ENCODE measurements at regions not wholly inside any gene's neighbourhood (a gene's known extent, or its start where the extent isn't known, plus 50 kb on each side); places are given as distances from the start of the nearest gene placed in this dataset.

DNA sequence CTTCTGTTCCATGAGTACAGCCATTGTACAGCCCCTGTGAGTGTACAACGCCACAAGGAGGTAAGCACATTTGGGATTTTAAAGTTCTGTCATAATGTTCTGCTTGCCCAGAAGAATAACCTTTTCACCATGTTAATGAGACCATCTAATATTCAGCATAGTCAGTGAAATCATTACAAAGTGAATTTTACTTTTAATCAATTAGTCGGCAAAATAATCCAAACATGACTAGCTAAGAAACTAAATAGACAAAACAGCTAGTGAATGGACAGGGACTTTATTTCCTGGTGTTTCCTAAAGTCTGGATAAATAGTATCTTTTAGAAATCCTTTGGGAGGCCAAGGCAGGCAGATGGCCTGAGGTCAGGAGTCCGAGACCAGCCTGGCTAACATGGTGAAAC lies 69.0 kb upstream of the NRSN1 start:
- no peak for FAIRE-seq

DNA sequence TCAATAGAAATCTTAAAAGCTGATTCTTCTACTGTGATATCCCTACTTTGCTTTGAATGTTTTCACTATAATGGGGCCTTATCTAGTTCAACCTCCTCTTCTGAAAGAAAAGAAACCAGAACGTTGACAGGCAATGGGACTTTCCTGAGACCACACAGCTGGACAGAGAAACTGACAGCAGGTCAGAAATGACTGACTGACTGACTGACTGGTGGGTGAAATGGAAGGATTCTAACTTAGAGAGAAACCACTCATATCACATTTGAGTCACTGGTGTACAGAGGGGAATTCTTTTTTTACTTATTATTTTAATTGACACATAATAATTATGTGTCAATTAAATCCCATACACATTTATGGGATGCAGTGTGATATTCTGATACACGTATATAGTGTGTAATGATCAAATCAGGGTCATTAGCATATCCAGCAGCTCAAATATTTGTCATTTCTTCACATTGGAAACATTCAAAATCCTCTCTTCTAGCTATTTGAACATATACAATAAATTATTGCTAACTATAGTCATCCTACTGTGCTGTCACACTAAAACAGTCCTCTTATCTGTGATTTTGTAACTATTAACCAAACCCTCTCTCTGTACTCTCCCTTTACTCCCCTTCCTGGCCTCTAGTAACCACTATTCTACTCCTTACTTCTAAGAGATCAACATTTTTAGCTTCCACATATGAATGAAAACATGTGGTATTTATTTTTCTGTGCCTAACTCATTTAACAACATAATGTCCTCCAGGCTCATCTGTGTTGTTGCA lies 64.8 kb upstream of the NRSN1 start:
- no peak for FAIRE-seq

More for the DNA sequence above, 69.0 kb upstream of the NRSN1 start:
- no peak for DNase-seq (ENCODE audit: low spot score)

DNA sequence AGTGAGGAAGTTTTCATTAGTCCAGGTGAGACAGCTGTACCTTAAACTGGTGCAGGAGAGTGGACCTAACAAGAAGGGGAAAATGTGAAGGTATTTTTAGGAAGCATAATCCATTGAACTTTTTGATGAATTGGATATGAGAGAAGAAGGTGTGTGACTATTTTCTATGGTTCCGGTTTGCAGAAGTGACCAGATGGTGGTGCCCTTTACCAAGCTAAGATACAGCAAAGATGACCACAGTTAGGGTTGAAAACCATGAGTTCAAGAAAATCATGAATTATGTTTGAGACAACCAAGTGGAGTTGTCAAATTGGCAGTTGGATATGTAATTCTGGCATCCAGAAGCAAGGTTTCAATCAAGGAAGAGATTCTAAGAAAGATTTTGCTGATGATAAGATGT lies 61.9 kb upstream of the NRSN1 start:
- no peak for FAIRE-seq

More for the DNA sequence above, 64.8 kb upstream of the NRSN1 start:
- DNase-seq (ENCODE audit: low spot score): no peak

DNA sequence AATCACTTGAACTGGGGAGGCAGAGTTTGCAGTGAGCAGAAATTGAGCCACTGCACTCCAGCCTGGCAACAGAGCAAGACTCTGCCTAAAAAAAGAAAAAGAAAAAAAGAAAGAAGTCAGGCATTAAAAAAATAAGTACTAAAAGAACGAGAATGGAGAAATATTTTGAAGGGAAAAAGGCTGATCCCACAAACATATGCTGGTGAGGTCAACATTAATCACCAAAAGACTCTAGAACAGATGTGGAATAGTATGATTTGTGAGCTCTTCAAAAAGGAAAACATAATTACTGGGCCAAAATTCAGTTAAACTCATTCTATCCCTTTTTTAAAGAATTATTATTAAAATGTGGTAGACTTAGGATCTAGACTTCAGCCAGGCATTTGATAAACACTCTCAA lies 61.2 kb upstream of the NRSN1 start:
- no peak for FAIRE-seq
- DNase-seq (ENCODE audit: low spot score): no peak

More for the DNA sequence above, 61.9 kb upstream of the NRSN1 start:
- DNase-seq (ENCODE audit: low spot score): peak; percentile 7

DNA sequence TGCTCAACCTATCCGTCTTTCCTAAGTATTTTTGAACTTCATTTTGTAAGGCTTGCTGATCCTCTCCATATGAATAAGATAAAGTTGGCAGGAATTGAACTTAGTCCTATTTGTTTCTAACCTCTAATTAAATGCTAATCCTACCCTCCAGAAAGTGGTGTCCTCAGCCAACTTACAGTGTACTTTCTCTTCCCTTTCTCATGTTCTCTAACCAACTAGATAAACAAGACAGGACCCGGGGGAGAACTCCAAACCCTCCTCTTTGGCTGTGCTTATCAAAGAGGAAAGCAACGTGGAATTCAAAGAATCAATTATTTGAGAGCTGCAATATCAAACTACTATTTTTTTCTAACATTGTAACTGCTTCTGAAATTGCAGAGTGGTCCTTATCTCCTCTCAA lies 56.5 kb upstream of the NRSN1 start:
- no peak for FAIRE-seq
- DNase-seq (ENCODE audit: low spot score): no peak

DNA sequence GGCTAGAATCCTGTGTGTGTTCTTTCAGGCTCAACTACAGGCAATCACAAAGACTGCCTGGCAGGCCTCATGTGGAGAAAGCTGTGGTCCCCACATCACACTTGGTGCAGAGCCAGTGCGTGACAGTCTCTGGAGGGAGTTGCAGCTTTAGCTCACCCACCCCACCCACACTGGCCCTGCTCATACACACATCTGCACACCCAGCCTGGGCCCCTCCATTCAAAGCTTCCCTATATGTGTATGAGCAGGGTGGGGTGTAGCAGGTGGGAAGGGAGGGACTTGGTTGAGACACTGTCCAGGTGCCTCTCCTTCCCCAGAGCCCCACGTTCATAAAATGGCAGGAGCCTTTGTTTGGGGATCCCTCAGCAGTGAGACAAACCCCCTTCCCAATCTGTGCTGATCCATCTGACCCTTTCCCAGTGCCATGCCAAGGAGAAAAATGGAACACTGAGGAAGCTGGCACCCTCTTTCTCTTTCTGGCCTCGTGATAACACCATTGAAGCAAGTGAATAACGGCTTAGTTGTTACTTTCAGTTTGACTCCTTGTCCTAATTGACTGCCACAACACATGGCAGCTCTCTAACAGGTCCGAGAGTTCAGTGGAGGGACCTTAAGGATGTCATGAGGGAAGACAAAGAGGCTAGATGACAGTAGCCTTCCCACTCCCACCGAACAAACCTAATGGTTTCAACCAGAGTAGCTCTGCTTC lies 53.8 kb upstream of the NRSN1 start:
- DNase-seq (ENCODE audit: low spot score) (no peak), FAIRE-seq (no peak)

DNA sequence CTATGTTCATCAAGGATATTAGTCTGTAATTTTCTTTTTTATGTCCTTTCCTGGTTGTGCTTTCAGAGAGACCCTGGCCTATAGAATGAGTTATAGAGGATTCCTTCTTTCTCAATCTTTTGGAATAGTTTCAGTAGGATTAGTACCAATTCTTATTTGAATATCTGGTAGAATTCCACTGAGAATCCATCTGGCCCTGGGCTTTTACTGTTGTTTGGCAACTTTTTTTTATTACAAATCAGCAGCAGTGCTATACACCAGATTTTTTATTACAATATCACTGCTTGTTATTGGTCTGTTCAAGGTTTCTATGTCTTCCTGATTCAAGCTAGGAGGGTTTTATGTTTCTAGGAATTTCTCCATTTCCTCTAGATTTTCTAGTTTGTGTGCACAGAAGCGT lies 50.0 kb upstream of the NRSN1 start:
- FAIRE-seq (no peak), DNase-seq (ENCODE audit: low spot score) (no peak)
